ENCODE measurements at regions not wholly inside any gene's neighbourhood (a gene's known extent, or its start where the extent isn't known, plus 50 kb on each side); places are given as distances from the start of the nearest gene placed in this dataset.

- no peak overlapping the region for H2BK5ac ChIP-seq (ENCODE audit: insufficient read length, low read length)
- H3K79me2 ChIP-seq (ENCODE audit: insufficient read depth, low read length) = no peaks in the 10 kb centered on the region
- H2BK20ac ChIP-seq (ENCODE audit: low read depth, low read length, poor library complexity, severe bottlenecking) = no peak overlapping the region
- no peaks in the 10 kb centered on the region for H3K79me1 ChIP-seq (ENCODE audit: insufficient read depth, low read depth, low read length, poor library complexity, severe bottlenecking)
- H3K9me3 Mint-ChIP-seq = peaks cover 22 to 26% of the 10 kb centered on the region in 2 experiments
- H3K56ac ChIP-seq (ENCODE audit: insufficient read length, low read depth, low read length) = no peak overlapping the region
- H3K27me3 Mint-ChIP-seq (ENCODE audit: low read depth) = peaks cover 8% of the 10 kb centered on the region
- no peak overlapping the region for H3T11ph ChIP-seq (ENCODE audit: low read length)
- H3K4me2 ChIP-seq (ENCODE audit: insufficient read depth, insufficient read length, low read length) = no peak overlapping the region
- no peak overlapping the region for H3K14ac ChIP-seq (ENCODE audit: insufficient read depth, low read length)
- no peaks in the 10 kb centered on the region for H3K27me3 ChIP-seq (ENCODE audit: insufficient read depth, low read length)
- H2BK120ac ChIP-seq (ENCODE audit: low read depth, low read length, poor library complexity, severe bottlenecking) = no peak overlapping the region
- no peak overlapping the region for H3K27ac ChIP-seq (ENCODE audit: insufficient read length, low read depth, low read length)
- no peak overlapping the region for H4K5ac ChIP-seq (ENCODE audit: insufficient read length, low read depth, low read length)
- no peak overlapping the region for H2BK12ac ChIP-seq (ENCODE audit: insufficient read length, low read depth, low read length)
- peak overlapping the region; percentile 5 to 69 (median 13); a peak in 2 of 7 replicates for H3K27ac Mint-ChIP-seq
- H4K8ac ChIP-seq (replicated peaks; ENCODE audit: insufficient read length, low read depth, low read length) = no peak overlapping the region
- H4K20me1 ChIP-seq (ENCODE audit: control insufficient read depth, insufficient read depth, insufficient read length) = no peaks in the 10 kb centered on the region
- no peaks in the 10 kb centered on the region for H3K23me2 ChIP-seq (ENCODE audit: insufficient read length, low read depth, low read length, poor library complexity, severe bottlenecking)
- no peak overlapping the region for H2AFZ ChIP-seq (ENCODE audit: low read length)
- H3K9ac ChIP-seq (ENCODE audit: extremely low read depth, insufficient read length, low read length) = no peak overlapping the region
- H3K18ac ChIP-seq (ENCODE audit: insufficient read length, low read depth, low read length) = no peak overlapping the region
- H3K36me3 Mint-ChIP-seq (ENCODE audit: insufficient read depth in 1 of 3, low read depth in 3 of 3) = peaks cover 43 to 64% (median 52%) of the 10 kb centered on the region in 3 experiments
- no peak for DNase-seq
- no CpG with 5 or more reads among the region's 17 CpGs for WGBS (ENCODE audit: extremely low coverage, insufficient read length, low lambda C conversion rate)
- H3K23ac ChIP-seq (ENCODE audit: insufficient read length, low read depth, low read length) = no peak overlapping the region
- TF ChIP-seq, protein P1, sequence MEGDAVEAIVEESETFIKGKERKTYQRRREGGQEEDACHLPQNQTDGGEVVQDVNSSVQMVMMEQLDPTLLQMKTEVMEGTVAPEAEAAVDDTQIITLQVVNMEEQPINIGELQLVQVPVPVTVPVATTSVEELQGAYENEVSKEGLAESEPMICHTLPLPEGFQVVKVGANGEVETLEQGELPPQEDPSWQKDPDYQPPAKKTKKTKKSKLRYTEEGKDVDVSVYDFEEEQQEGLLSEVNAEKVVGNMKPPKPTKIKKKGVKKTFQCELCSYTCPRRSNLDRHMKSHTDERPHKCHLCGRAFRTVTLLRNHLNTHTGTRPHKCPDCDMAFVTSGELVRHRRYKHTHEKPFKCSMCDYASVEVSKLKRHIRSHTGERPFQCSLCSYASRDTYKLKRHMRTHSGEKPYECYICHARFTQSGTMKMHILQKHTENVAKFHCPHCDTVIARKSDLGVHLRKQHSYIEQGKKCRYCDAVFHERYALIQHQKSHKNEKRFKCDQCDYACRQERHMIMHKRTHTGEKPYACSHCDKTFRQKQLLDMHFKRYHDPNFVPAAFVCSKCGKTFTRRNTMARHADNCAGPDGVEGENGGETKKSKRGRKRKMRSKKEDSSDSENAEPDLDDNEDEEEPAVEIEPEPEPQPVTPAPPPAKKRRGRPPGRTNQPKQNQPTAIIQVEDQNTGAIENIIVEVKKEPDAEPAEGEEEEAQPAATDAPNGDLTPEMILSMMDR (conservative IDR thresholded peaks at IDR 0.05) = no peak
- peaks cover 0 to 3% of the 10 kb centered on the region in 2 experiments; a peak in 2 of 4 replicates for H3K4me1 Mint-ChIP-seq
- no peak overlapping the region for H3K4me3 Mint-ChIP-seq
- H3K9me3 ChIP-seq (ENCODE audit: control insufficient read depth, low read depth, low read length) = peaks cover 8% of the 10 kb centered on the region
- no peaks in the 10 kb centered on the region for H3K4me1 ChIP-seq (ENCODE audit: insufficient read depth, low read length)
- no peak overlapping the region for H2BK15ac ChIP-seq (ENCODE audit: low read depth, low read length)
- H4K91ac ChIP-seq (ENCODE audit: insufficient read length, low read depth, low read length) = no peak overlapping the region
- H3K4ac ChIP-seq (ENCODE audit: low read depth, low read length) = no peak overlapping the region
- H2AK5ac ChIP-seq (ENCODE audit: insufficient read length, low read length) = no peak overlapping the region
Observed at GRCh38 chr15:30770759-30771158, 133.0 kb upstream of the FAN1 start.
